B cell (primary cell): ENCODE measurements at regions not wholly inside any gene's neighbourhood (a gene's known extent, or its start where the extent isn't known, plus 50 kb on each side); places are given as distances from the start of the nearest gene placed in this dataset.

ENCODE experiments used
- ATAC-seq: fragments of 200-7000 bp; cut with Tn5 transposase; one replicate; pipeline ENCODE4 v1.10.0; 2021; ENCODE audit warnings: low read depth, mild to moderate bottlenecking, moderate number of reproducible peaks, moderate library complexity
- CTCF ChIA-PET: fragments of 350-600 bp; sonication (Branson Sonifier 250); formaldehyde crosslinking; loops from one replicate; lab custom pipeline; 2021; ENCODE audit warnings: antibody characterized with exemption, inconsistent platforms; lab: Charles Lee
- POLR2A ChIA-PET: fragments of 350-600 bp; sonication (Branson Sonifier 250); formaldehyde crosslinking; loops from one replicate; lab custom pipeline; 2021; ENCODE audit warnings: antibody characterized with exemption; lab: Charles Lee
- DNase-seq: peaks from one replicate; pipeline ENCODE4 v3.0.0; 2013
- H2AFZ ChIP-seq: 2 replicates; pipeline ENCODE4 v1.6.1; 2012; ENCODE audit warnings: mild to moderate bottlenecking, low read depth, low read length; ENCODE audit not compliant: insufficient read depth, poor library complexity, severe bottlenecking
- H3K27ac ChIP-seq, 2 donors: 1 replicate in 1 of 2; 2 replicates in 1 of 2; pipeline ENCODE4 v1.5.1; 2012 to 2013; ENCODE audit warnings: low read length in 2 of 2, mild to moderate bottlenecking in 2 of 2, moderate library complexity in 1 of 2
- H3K27me3 ChIP-seq, 4 experiments: fragments of 200-600 bp in 1 of 4; sonication (generic) in 1 of 4; replicated peaks in 1 of 4; 1 replicate in 2 of 4; 2 replicates in 2 of 4; pipeline versions ENCODE4 v1.6.1 to v1.7.0; 2013 to 2016; ENCODE audit warnings: low read length in 3 of 4, mild to moderate bottlenecking in 2 of 4, mixed read lengths in 1 of 4, moderate library complexity in 1 of 4; ENCODE audit not compliant: insufficient read depth in 4 of 4, control insufficient read depth in 3 of 4; ENCODE audit errors: control extremely low read depth in 1 of 4
- H3K36me3 ChIP-seq, 2 experiments: replicated peaks in 1 of 2; 1 replicate in 1 of 2; 2 replicates in 1 of 2; pipeline versions ENCODE4 v1.6.1 to v1.7.1; 2013; ENCODE audit warnings: low read length in 1 of 2; ENCODE audit not compliant: insufficient read depth in 2 of 2, control insufficient read depth in 1 of 2; ENCODE audit errors: control extremely low read depth in 1 of 2, extremely low read depth in 1 of 2
- H3K4me1 ChIP-seq, 2 donors: fragments of 200-600 bp in 1 of 2; sonication (generic) in 1 of 2; 1 replicate in 1 of 2; 2 replicates in 1 of 2; pipeline versions ENCODE4 v1.5.1 to v1.6.1; 2013 to 2017; ENCODE audit warnings: low read length in 2 of 2; ENCODE audit not compliant: control insufficient read depth in 2 of 2, insufficient read depth in 2 of 2
- H3K4me2 ChIP-seq: replicated peaks from 2 replicates; pipeline ENCODE3; 2012; ENCODE audit warnings: mild to moderate bottlenecking, low read depth, low read length; ENCODE audit not compliant: poor library complexity, severe bottlenecking
- H3K4me3 ChIP-seq, 5 experiments: fragments of 200-600 bp in 1 of 5; sonication (generic) in 1 of 5; 1 replicate in 3 of 5; 2 replicates in 2 of 5; pipeline versions ENCODE4 v1.5.1 to v1.7.0; 2011 to 2016; ENCODE audit warnings: low read length in 4 of 5, mild to moderate bottlenecking in 4 of 5, low read depth in 2 of 5, control low read depth in 1 of 5, moderate library complexity in 1 of 5; ENCODE audit not compliant: insufficient read depth in 1 of 5; ENCODE audit errors: control extremely low read depth in 1 of 5, extremely low read depth in 1 of 5
- H3K79me2 ChIP-seq: fragments of 200-600 bp; sonication (generic); one replicate; pipeline ENCODE4 v1.6.0; 2016; ENCODE audit warnings: low read length; ENCODE audit not compliant: control insufficient read depth, insufficient read depth
- H3K9ac ChIP-seq: fragments of 200-600 bp; sonication (generic); 2 replicates; pipeline ENCODE4 v1.6.1; 2017; ENCODE audit warnings: mild to moderate bottlenecking, low read length, moderate library complexity
- H3K9me3 ChIP-seq, 3 donors: one replicate each; pipeline versions ENCODE4 v1.6.1 to v1.7.1; 2013; ENCODE audit warnings: low read length in 2 of 3; ENCODE audit not compliant: control insufficient read depth in 2 of 3, insufficient read depth in 1 of 3; ENCODE audit errors: control extremely low read depth in 1 of 3
- H4K20me1 ChIP-seq: 2 replicates; pipeline ENCODE4 v1.6.0; 2012; ENCODE audit warnings: mild to moderate bottlenecking, low read length; ENCODE audit not compliant: insufficient read depth, control insufficient read depth, poor library complexity, severe bottlenecking
- H3K27ac Mint-ChIP-seq: one replicate; pipeline ENCODE4 v1.8.0; 2021; ENCODE audit warnings: mixed read lengths
- H3K27me3 Mint-ChIP-seq: one replicate; pipeline ENCODE4 v1.8.0; 2021; ENCODE audit warnings: mixed read lengths
- H3K4me1 Mint-ChIP-seq: one replicate; pipeline ENCODE4 v1.8.0; 2021; ENCODE audit warnings: mixed read lengths
- H3K4me3 Mint-ChIP-seq: one replicate; pipeline ENCODE4 v1.8.0; 2021; ENCODE audit warnings: mixed read lengths
- H3K9me3 Mint-ChIP-seq: one replicate; pipeline ENCODE4 v1.8.0; 2022; ENCODE audit warnings: mixed read lengths; ENCODE audit not compliant: insufficient read depth
- EZH2 ChIP-seq: IDR thresholded peaks from 2 replicates; pipeline ENCODE4 v1.6.1; 2012; ENCODE audit warnings: borderline replicate concordance, low read depth, mild to moderate bottlenecking, moderate library complexity, low read length; ENCODE audit not compliant: insufficient read depth, poor library complexity, severe bottlenecking
- WGBS: methylation state at CpG from one replicate; pipeline ENCODE4 v1.1.5; 2013; ENCODE audit warnings: missing lambda C conversion rate; ENCODE audit not compliant: insufficient coverage; 5-methylcytosine and 5-hydroxymethylcytosine counted together
- intact Hi-C: fragments of 100-400 bp; cut with micrococcal nuclease; formaldehyde crosslinking; loops from one replicate; pipeline ENCODE4 v1.10.0; 2022
- TF ChIP-seq, protein P1 (sequence below): fragments of 200-600 bp; IDR thresholded peaks from one replicate; pipeline ENCODE4 v1.8.0; 2022; ENCODE audit warnings: antibody characterized with exemption, mild to moderate bottlenecking

DNA sequence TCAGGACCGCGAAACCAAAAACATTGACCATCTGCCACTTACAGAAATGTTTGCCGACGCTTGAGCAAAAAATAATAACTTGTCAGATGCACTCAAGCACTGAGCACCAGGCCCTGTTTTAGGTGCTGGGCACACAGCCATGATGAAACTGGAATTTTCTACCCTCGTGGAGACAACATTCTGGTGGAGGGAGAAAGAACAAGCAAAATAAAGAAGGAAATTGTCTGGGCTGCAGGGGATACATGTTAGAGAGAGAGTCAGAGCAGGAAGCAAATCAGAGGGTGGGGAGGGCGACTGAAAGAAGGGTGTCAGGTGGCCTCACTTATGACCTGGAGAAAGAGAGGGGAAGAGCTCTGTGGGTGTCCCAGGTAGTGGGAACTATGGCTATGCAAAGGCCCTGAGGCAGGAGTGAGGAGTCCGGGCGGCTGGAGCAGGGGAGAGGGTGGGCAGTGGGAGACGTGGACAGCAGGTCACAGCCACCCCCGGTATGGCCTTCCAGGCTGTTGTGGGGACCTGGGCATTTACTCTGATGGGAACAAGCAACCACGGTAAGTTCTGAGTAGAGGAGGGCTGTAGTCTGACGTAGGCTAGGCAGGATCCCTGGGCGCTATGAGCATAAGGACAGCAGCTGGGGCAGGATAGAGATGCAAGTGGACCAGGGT lies 78.8 kb downstream of the MYEOV start:
- Histone ChIP-seq H3K9me3 (peaks cover 0 to 3% (median 2%) of the 10 kb centered on the region in 3 donors), H3K27ac (no peak overlapping the region), H4K20me1 (no peaks in the 10 kb centered on the region), H3K36me3 (no peaks in the 10 kb centered on the region), H3K79me2 (no peaks in the 10 kb centered on the region), H3K9ac (no peak overlapping the region), H3K27me3 (no peaks in the 10 kb centered on the region), H2AFZ (no peak overlapping the region), H3K4me1 (no peaks in the 10 kb centered on the region), H3K4me3 (no peak overlapping the region), H3K4me2 (no peak overlapping the region)
- 93% methylated on average over 13 of the region's 13 CpGs for WGBS
- DNase-seq (no peak), ATAC-seq (no peak)
- intact Hi-C loops: no loop called here
- no peak for TF ChIP-seq EZH2
- TF ChIP-seq, protein P1, sequence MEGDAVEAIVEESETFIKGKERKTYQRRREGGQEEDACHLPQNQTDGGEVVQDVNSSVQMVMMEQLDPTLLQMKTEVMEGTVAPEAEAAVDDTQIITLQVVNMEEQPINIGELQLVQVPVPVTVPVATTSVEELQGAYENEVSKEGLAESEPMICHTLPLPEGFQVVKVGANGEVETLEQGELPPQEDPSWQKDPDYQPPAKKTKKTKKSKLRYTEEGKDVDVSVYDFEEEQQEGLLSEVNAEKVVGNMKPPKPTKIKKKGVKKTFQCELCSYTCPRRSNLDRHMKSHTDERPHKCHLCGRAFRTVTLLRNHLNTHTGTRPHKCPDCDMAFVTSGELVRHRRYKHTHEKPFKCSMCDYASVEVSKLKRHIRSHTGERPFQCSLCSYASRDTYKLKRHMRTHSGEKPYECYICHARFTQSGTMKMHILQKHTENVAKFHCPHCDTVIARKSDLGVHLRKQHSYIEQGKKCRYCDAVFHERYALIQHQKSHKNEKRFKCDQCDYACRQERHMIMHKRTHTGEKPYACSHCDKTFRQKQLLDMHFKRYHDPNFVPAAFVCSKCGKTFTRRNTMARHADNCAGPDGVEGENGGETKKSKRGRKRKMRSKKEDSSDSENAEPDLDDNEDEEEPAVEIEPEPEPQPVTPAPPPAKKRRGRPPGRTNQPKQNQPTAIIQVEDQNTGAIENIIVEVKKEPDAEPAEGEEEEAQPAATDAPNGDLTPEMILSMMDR: no peak
- Mint-ChIP-seq H3K27me3 (peaks cover 4% of the 10 kb centered on the region), H3K9me3 (no peaks in the 10 kb centered on the region), H3K27ac (no peak overlapping the region), H3K4me1 (no peaks in the 10 kb centered on the region), H3K4me3 (no peak overlapping the region)
- ChIA-PET POLR2A (no interaction called here), CTCF (no interaction called here)

DNA sequence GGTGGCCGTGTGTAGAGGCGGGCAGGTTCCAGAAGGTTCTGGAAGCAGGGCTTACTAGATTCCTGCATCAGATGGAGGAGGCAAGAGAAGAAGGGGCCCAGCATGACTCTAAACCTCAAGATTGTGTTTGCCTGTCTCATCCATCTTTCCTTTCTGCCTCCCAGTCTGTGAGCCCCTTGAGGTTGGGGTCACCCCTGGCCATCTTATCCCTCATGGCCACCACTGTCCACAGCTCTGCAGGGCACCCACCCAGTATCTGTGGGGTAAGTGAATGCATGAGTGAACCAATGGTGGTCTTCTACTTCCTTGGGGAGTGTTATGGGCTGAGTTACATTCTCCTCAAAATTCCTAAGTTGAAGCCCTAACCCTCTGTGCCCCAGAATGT lies 79.3 kb downstream of the MYEOV start:
- Histone ChIP-seq H4K20me1 (no peaks in the 10 kb centered on the region), H2AFZ (no peak overlapping the region), H3K36me3 (no peaks in the 10 kb centered on the region), H3K27me3 (no peaks in the 10 kb centered on the region), H3K4me3 (no peak overlapping the region), H3K27ac (no peak overlapping the region), H3K4me2 (no peak overlapping the region), H3K9ac (no peak overlapping the region), H3K4me1 (no peaks in the 10 kb centered on the region), H3K79me2 (no peaks in the 10 kb centered on the region), H3K9me3 (peaks cover 0 to 3% (median 2%) of the 10 kb centered on the region in 3 donors)
- Mint-ChIP-seq H3K4me1 (no peaks in the 10 kb centered on the region), H3K27ac (no peak overlapping the region), H3K27me3 (peaks cover 4% of the 10 kb centered on the region), H3K9me3 (no peaks in the 10 kb centered on the region), H3K4me3 (no peak overlapping the region)
- ChIA-PET CTCF (no interaction called here), POLR2A (no interaction called here)
- DNase-seq (no peak), ATAC-seq (no peak)
- intact Hi-C loops: no loop called here
- 89% methylated on average over 2 of the region's 2 CpGs for WGBS
- TF ChIP-seq EZH2: no peak
- TF ChIP-seq, protein P1: no peak
